Midbrain (tissue), 1 donor: ENCODE measurements at regions not wholly inside any gene's neighbourhood (a gene's known extent, or its start where the extent isn't known, plus 50 kb on each side); places are given as distances from the start of the nearest gene placed in this dataset.
"Not testable (repeated sequence)": the region's sequence is repeated elsewhere in the genome, so short reads cannot be mapped to it uniquely, and the experiment has no call there.

Source experiments
- DNase-seq: peaks from one replicate; lab custom pipeline; 2025; lab: John Stamatoyannopoulos, UW

- not testable (repeated sequence) for DNase-seq
Observed at GRCh38 chr20:22851679-22852346, 183.3 kb upstream of the SSTR4 start.

GRCh38 chr20:22861231-22861980, 173.7 kb upstream of the SSTR4 start:
- DNase-seq: no peak

GRCh38 chr20:22861990-22862389, 173.1 kb upstream of the SSTR4 start:
- no peak for DNase-seq

- DNase-seq: no peak
Observed at GRCh38 chr20:22862671-22863230, 172.4 kb upstream of the SSTR4 start.

- DNase-seq: no peak
Observed at GRCh38 chr20:22863826-22864225, 171.3 kb upstream of the SSTR4 start.

- no peak for DNase-seq
Observed at GRCh38 chr20:22866812-22867341, 168.2 kb upstream of the SSTR4 start.

- DNase-seq: no peak
Observed at GRCh38 chr20:22878166-22878565, 156.9 kb upstream of the SSTR4 start.

GRCh38 chr20:22880277-22880676, 154.8 kb upstream of the SSTR4 start:
- no peak for DNase-seq

- no peak for DNase-seq
Observed at GRCh38 chr20:22887796-22888195, 147.3 kb upstream of the SSTR4 start.

- no peak for DNase-seq
Observed at GRCh38 chr20:22890594-22891300, 144.4 kb upstream of the SSTR4 start.

GRCh38 chr20:22901164-22901563, 133.9 kb upstream of the SSTR4 start:
- no peak for DNase-seq

GRCh38 chr20:22901921-22902320, 133.2 kb upstream of the SSTR4 start:
- DNase-seq: no peak

- no peak for DNase-seq
Observed at GRCh38 chr20:22904386-22904785, 130.7 kb upstream of the SSTR4 start.

- DNase-seq: no peak
Observed at GRCh38 chr20:22904905-22905304, 130.2 kb upstream of the SSTR4 start.

GRCh38 chr20:22905658-22906057, 129.5 kb upstream of the SSTR4 start:
- peak; percentile 34 for DNase-seq

GRCh38 chr20:22908437-22908836, 126.7 kb upstream of the SSTR4 start:
- no peak for DNase-seq

GRCh38 chr20:22908944-22909343, 126.2 kb upstream of the SSTR4 start:
- DNase-seq: no peak

GRCh38 chr20:22909436-22909835, 125.7 kb upstream of the SSTR4 start:
- no peak for DNase-seq

GRCh38 chr20:22910287-22910852, 124.7 kb upstream of the SSTR4 start:
- DNase-seq: no peak

- DNase-seq: no peak
Observed at GRCh38 chr20:22914291-22914690, 120.8 kb upstream of the SSTR4 start.

- DNase-seq: no peak
Observed at GRCh38 chr20:22915512-22915911, 119.6 kb upstream of the SSTR4 start.
